Stimulated activated CD8-positive, alpha-beta memory T cell treated with anti-CD3 and anti-CD28 coated beads, Interleukin-12 subunit alpha, Interleukin-12 subunit beta, amount 100 ng/mL, for 1 hour (primary cell): ENCODE measurements at regions not wholly inside any gene's neighbourhood (a gene's known extent, or its start where the extent isn't known, plus 50 kb on each side); places are given as distances from the start of the nearest gene placed in this dataset.

Experiments
- DNase-seq: peaks from one replicate; pipeline ENCODE4 v3.0.0-alpha.2; 2020; ENCODE audit warnings: low read depth

GRCh38 chr5:159820692-159821091, 95.6 kb upstream of the ADRA1B start:
- no peak for DNase-seq

GRCh38 chr5:159821461-159821940, 94.8 kb upstream of the ADRA1B start:
- DNase-seq, result no peak

DNA sequence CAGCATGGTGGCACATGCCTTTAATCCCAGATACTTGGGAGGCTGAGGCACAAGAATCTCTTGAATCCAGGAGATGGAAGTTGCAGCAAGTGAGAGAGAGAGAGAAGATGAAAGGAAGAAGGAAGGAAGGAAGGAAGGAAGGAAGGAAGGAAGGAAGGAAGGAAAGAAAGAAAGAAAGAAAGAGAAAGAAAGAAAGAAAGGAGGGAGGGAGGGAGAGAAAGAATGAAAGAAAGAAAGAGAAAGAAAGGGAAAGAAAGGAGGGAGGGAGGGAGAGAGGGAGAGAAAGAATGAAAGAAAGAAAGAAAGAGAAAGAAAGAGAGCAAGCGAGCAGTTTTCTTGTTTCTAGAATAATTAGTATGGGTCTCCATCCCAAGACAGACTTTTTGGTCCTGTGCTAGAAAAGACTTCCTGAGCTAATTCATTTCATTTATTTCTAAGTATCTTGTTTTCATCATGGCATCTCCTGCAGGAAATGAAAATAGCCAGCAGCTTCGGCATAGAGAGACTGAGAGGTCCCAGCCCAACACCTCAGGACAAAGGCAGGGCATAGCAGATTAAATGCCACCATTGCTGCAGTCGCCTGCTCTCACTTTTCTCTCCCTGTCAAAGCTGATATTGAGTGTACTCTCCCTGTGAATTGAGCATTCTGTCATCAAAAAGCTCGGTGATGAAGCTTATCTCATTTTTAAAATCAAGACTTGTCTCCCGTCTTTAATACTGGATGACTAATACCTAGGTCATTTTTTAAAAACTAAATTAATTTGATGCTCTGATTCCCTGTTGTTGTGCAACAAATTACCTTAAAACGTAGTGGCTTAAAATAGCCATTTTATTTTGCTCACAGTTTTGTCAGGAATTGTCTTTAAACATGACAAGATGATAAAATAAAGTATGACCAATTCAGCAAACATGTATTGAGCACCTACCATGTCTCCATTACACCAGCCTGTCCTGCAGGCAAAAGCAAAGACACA, 91.8 kb upstream of the ADRA1B start:
- DNase-seq, result no peak

- no peak for DNase-seq
Measured at GRCh38 chr5:159825551-159826051, 90.7 kb upstream of the ADRA1B start.

GRCh38 chr5:159826351-159827214, 89.7 kb upstream of the ADRA1B start:
- DNase-seq, result no peak

- DNase-seq, result no peak
Measured at GRCh38 chr5:159827861-159828260, 88.4 kb upstream of the ADRA1B start.

DNA sequence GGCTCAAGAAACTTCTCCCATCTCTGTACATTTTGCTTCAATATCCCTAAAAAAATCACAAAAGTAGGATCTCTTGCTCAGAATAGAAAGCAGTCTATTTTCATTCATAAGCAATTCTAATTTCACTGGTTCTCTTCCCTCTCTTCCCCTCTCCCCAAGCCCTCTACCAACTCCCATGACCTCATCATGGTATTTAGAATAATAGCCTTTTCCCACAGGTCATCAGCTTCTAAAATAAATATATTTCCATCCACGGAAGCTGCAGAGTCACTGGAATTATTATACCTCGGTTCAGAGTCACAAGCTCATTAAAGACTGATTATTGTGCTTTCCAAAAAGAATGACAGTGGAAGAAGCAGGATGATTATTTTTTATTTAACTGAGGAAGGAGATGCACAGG, 84.2 kb upstream of the ADRA1B start:
- DNase-seq, result no peak

GRCh38 chr5:159833088-159833487, 83.2 kb upstream of the ADRA1B start:
- DNase-seq, result no peak

DNA sequence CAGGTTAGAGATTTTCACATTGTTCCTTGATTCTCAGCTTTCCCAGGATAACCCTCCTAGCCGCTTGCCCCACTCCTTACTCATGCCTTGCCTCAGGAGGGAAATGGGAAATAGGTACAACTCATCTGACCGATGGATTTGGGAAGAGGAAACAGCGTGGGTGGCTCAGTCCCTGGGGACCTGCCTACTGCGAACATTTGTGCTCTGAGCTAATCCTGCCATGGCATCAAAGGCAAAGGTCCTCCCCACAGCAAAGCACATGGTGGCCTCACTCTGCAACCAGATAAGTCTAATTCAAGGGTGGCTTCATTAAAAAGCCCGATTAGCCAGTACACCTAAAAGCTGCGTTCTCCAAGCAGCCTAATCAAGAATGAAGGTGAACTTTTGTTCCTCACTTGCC, 82.4 kb upstream of the ADRA1B start:
- DNase-seq, result no peak

DNA sequence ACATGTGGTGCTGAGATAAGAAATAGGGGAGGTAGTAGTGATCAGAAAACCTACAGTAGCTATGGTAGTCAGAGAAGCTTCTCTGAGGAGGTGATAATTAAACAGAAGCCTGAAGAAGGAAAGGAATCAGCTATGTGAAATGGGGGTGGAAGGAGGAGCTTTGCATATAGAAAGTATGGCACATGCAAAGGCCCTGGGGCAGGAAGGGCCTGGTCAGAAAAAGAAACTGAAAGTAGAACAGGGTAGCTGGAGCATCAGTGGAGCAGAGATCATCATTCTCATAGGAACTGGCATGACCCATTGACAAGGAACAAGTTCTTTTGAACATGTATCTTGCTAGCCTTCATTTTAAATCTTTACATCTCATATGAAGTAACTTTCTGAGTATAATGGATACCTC, 80.7 kb upstream of the ADRA1B start:
- no peak for DNase-seq

- no peak for DNase-seq
Measured at GRCh38 chr5:159836691-159837090, 79.6 kb upstream of the ADRA1B start.

DNA sequence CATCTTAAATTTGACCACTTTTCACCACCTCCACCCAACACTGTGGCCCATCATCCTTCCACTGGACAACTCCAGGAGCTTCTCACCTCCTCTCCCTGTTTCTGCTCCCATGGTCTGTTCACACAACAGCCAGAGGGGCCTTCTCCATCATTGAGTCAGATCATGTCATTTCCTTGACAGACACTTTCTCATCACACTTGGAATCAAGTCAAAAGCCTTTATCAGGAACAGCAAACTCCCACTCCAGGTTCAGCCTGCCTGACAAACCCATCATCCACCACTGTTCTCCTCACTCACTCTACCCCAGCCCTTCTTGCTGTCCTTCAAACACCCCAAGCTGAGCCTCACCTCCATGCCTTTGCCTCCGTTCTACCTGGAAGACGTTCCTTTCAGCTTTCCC, 78.4 kb upstream of the ADRA1B start:
- no peak for DNase-seq

DNA sequence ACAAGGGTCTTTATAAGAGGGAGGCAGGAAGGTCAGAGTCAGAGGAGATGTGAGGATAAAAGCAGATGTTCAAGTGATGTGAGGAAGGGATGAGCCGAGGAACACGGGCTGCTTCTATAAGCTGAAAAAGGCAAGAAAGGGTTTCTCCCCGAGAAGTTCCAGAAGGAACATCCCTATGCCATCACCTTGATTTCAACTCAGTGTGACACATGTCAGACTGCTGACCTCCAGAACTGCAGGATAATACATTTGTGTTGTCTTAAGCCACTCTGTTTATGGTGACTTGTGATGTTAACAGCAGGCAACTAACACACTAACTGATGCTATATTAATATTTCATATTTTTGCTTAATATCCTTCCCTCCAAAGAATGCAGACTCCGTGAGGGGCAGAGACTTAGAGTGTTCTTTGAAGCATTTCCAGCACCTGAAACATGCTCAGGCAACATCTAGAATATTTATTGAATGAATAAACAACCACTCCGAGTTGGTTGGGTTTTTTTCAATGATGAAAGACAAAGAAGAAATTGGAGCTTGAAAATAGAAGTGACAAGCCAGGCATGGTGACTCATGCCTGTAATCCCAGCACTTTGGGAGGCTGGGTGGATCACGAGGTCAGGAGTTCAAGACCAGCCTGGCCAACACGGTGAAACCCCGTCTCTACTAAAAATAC, 77.6 kb upstream of the ADRA1B start:
- DNase-seq, result no peak

GRCh38 chr5:159844267-159845121, 71.8 kb upstream of the ADRA1B start:
- DNase-seq, result no peak

GRCh38 chr5:159849437-159850083, 66.7 kb upstream of the ADRA1B start:
- DNase-seq, result no peak

DNA sequence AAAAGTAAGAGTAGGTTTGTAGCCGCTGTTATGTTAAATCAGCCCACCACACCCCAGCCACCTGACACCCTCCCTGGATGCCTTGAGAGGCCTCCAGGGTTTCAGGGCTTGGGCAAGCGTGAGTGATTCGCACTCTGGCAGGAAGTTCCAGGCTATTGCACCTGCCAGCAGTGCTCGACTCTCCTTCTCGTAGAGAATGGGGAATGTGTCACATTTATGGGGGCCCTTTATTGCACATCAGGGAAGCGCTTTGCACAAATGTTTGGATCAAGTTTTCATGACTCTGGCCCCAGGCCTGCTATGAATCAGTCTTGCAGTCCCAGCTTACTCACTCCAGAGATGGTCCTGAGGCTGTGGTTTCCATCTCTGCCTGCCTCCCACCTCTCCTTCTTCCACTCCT, 66.1 kb upstream of the ADRA1B start:
- DNase-seq, result no peak

GRCh38 chr5:159851053-159851452, 65.2 kb upstream of the ADRA1B start:
- no peak for DNase-seq

GRCh38 chr5:159854916-159855315, 61.4 kb upstream of the ADRA1B start:
- no peak for DNase-seq

GRCh38 chr5:159855476-159856191, 60.6 kb upstream of the ADRA1B start:
- no peak for DNase-seq

DNA sequence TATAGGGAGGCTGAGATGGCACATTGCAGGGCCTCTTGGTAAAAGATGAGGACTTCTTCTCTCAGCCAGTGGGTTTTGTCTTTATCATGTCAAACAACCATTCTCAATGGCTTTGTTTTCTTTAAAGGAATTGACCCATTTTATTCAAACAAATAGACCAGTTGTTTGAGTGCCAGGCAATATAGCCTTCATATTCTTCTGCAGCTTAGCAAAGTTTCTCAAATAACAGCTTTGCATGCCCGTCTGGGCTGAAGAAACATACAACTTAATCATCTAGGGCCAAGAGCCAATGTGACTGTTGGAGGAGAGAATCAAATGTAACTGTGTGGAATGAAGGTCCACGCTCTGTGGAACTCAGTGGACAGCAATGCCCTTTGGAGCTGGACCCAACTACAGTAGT, 57.4 kb upstream of the ADRA1B start:
- DNase-seq, result no peak
